ENCODE measurements at regions not wholly inside any gene's neighbourhood (a gene's known extent, or its start where the extent isn't known, plus 50 kb on each side); places are given as distances from the start of the nearest gene placed in this dataset.

DNA sequence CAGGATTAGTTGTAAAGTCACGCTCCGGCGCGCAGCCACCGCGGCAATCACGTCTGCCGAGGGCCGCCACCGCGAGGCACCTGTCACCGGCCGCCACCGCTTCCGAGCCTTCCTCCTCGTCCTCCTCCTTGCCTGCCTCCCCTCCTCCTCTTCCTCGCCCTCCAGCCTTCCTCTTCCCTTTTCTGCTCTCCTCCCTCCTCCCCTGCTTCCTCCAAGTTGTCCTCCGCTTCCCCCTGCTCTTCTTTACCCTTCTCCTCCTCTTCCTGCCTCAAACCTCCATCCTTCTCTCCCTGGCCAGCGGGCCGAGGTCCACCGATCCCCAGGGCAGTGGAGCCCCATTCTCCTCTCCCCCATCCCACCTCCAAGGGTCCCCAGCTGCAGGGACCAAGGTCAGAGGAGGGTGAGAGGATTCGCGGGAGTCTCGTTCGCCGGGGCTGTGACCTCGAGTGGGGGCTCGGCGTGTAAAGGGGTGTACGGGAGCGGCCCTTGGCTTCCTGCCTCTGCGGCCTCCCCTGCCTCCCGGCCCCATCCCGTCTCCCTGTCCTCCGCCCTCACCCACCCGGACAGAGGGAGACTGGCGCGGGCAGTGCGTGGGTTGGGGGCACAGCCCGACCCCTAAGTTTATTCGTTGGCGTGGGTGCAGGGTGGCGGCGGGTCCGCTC, 89.5 kb upstream of the PAX2 start:
- no peak for DNase-seq
- TF ChIP-seq POLR2AphosphoS5 (IDR thresholded peaks at IDR 0.05) (no peak), POLR2A (IDR thresholded peaks at IDR 0.05) (no peak), EP300 (IDR thresholded peaks at IDR 0.05) (no peak)
- TF ChIP-seq, protein P1, sequence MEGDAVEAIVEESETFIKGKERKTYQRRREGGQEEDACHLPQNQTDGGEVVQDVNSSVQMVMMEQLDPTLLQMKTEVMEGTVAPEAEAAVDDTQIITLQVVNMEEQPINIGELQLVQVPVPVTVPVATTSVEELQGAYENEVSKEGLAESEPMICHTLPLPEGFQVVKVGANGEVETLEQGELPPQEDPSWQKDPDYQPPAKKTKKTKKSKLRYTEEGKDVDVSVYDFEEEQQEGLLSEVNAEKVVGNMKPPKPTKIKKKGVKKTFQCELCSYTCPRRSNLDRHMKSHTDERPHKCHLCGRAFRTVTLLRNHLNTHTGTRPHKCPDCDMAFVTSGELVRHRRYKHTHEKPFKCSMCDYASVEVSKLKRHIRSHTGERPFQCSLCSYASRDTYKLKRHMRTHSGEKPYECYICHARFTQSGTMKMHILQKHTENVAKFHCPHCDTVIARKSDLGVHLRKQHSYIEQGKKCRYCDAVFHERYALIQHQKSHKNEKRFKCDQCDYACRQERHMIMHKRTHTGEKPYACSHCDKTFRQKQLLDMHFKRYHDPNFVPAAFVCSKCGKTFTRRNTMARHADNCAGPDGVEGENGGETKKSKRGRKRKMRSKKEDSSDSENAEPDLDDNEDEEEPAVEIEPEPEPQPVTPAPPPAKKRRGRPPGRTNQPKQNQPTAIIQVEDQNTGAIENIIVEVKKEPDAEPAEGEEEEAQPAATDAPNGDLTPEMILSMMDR (IDR thresholded peaks at IDR 0.05): no peak
- Histone ChIP-seq H3K36me3 (no peaks in the 10 kb centered on the region), H3K9me3 (no peaks in the 10 kb centered on the region), H3K27ac (no peak overlapping the region), H3K27me3 (peaks cover 57 to 94% (median 93%) of the 10 kb centered on the region in 3 donors), H3K4me3 (peak overlapping the region in 2 of 4 donors; percentile 4 to 20), H3K4me1 (peaks cover 0 to 34% (median 32%) of the 10 kb centered on the region in 4 donors)
- WGBS, 2 donors: 3 to 4% methylated on average over 45 of the region's 45 CpGs
- intact Hi-C loops (cut with DNase I): no loop called here

DNA sequence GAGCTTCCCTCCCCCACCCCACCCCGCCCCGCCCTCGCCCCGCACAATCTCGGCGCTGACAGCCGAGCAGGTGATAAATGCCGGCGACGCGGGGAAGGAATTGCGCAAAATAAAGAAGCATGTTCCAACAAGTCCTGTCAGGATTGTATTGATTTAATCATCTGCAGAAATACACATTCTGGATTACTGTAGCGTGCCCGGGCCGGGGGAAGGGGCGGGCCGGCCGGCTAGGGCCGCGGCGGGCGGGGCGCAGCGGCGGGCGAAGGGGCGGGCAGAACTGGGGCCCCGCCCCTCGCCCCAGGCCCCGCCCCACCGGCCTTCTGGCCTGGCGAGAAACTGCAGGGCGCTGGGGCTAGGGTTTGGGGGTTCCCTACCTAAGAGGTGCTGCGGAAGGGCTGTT, 88.9 kb upstream of the PAX2 start:
- no peaks in the 10 kb centered on the region for H3K9me3 ChIP-seq
- TF ChIP-seq, protein P1 (IDR thresholded peaks at IDR 0.05): no peak
- TF ChIP-seq EP300 (IDR thresholded peaks at IDR 0.05) (no peak), POLR2AphosphoS5 (IDR thresholded peaks at IDR 0.05) (no peak), POLR2A (IDR thresholded peaks at IDR 0.05) (no peak)
- H3K36me3 ChIP-seq: no peaks in the 10 kb centered on the region
- WGBS, 2 donors: 2% methylated on average over 34 of the region's 34 CpGs
- intact Hi-C loops (cut with DNase I): no loop called here
- H3K27me3 ChIP-seq: peaks cover 59 to 97% (median 96%) of the 10 kb centered on the region in 3 donors
- H3K27ac ChIP-seq: no peak overlapping the region
- peak overlapping the region in 2 of 4 donors; percentile 4 to 20 for H3K4me3 ChIP-seq
- H3K4me1 ChIP-seq: peaks cover 0 to 34% (median 32%) of the 10 kb centered on the region in 4 donors
- DNase-seq: no peak

DNA sequence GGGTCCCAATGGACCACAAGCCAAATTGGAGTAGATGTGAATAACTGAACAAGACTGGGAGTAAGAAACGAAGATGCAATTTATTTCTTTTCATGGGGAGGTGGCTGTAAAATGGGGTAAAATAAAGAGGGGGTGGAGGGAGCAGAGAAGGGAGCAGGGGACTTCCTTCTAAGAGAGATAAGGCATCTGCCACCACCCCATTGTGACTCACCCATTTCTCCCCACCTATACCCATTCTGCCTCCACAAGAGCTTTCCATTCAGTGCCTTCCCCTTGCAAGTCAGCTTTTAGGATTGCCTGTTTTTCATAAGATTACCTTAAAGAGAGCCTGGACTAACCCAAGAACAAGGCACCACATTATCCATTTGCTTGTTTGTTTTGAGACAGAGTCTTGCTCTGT, 87.1 kb upstream of the PAX2 start:
- intact Hi-C loops (cut with DNase I): no loop called here
- no peaks in the 10 kb centered on the region for H3K36me3 ChIP-seq
- peaks cover 0 to 34% (median 32%) of the 10 kb centered on the region in 4 donors for H3K4me1 ChIP-seq
- no peak overlapping the region for H3K27ac ChIP-seq
- TF ChIP-seq EP300 (IDR thresholded peaks at IDR 0.05): no peak
- TF ChIP-seq, protein P1 (IDR thresholded peaks at IDR 0.05): no peak
- TF ChIP-seq POLR2AphosphoS5 (IDR thresholded peaks at IDR 0.05): no peak
- no peak for TF ChIP-seq POLR2A (IDR thresholded peaks at IDR 0.05)
- 33 to 40% methylated on average over 1 of the region's 1 CpG for WGBS, 2 donors
- no peak for DNase-seq
- H3K9me3 ChIP-seq: no peaks in the 10 kb centered on the region
- no peak overlapping the region for H3K4me3 ChIP-seq
- H3K27me3 ChIP-seq: peaks cover 52 to 100% (median 91%) of the 10 kb centered on the region in 3 donors

- WGBS, 2 donors: 6 to 10% methylated on average over 50 of the region's 50 CpGs
- Histone ChIP-seq H3K27me3 (peaks cover 42 to 98% (median 79%) of the 10 kb centered on the region in 3 donors), H3K27ac (no peak overlapping the region), H3K9me3 (no peaks in the 10 kb centered on the region), H3K4me3 (no peak overlapping the region), H3K36me3 (no peaks in the 10 kb centered on the region), H3K4me1 (peaks cover 0 to 25% (median 23%) of the 10 kb centered on the region in 4 donors)
- no peak for DNase-seq
- intact Hi-C loops (cut with DNase I): no loop called here
- TF ChIP-seq POLR2AphosphoS5 (IDR thresholded peaks at IDR 0.05): no peak
- no peak for TF ChIP-seq EP300 (IDR thresholded peaks at IDR 0.05)
- TF ChIP-seq, protein P1 (IDR thresholded peaks at IDR 0.05): no peak
- TF ChIP-seq POLR2A (IDR thresholded peaks at IDR 0.05): no peak
Measured at GRCh38 chr10:100659361-100660098, 85.9 kb upstream of the PAX2 start.
